GM18870 (cell line): ENCODE measurements at regions not wholly inside any gene's neighbourhood (a gene's known extent, or its start where the extent isn't known, plus 50 kb on each side); places are given as distances from the start of the nearest gene placed in this dataset.

Experiments
- ATAC-seq: cut with Tn5 transposase; IDR thresholded peaks from one replicate; pipeline ENCODE4 v1.9.1; 2021; ENCODE audit warnings: moderate library complexity; ENCODE audit not compliant: unreplicated experiment

DNA sequence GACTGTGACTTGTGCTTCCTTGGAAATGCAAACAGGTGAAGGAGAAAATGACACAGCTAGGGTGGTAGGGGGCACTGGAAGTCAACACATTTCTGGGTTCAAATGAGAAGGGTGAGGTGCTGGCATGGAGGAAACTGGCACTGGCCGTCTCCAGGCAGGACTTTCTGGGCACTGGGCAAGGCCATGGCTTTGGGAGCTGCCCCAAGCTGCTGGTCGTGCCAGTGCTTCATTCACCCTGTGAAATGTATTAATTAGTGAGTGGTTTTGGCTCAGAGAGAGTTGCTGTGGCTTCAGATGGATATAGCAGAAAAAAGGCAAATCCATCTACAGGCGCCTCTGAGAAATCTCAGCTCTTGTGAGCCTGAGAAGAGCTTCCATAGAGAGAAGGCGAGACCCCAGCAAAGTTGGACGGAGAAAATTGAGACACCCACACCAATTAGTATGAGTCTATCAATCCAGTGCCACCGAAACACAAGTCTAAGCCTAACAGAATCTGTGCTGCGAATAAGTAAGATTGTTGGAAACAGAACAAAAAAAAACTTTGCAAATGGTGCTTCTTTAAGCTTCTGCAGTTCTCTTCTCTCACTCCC lies 202.1 kb upstream of the TNP1 start:
- no peak for ATAC-seq

DNA sequence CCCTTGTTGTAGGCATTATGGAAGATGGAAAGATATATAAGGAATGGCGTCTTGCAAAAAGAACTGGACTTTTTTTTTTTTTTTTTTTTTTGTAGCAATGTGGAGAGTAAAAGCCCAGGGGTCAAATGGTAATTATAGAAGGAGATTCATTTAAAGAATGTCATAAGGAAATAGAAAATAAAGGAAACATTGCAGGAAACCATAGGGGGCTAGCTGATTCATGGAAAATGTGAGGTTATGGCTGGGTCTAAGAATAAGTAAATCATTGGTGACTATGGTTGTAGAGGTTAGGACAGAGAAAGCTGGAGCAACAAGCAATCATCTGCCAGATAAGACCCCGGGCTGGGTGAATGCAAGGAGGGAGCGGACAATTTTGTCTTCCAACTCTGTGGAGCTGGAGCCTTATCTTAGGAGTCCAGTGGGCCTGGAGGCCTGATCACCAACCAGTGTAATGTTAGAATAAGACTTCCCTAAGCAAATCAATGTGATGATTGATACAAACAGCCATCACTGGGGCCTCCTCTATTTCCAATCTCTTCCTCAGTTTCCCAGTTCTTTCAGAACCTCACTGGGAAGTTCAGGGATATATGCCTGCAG lies 201.2 kb upstream of the TNP1 start:
- no peak for ATAC-seq

DNA sequence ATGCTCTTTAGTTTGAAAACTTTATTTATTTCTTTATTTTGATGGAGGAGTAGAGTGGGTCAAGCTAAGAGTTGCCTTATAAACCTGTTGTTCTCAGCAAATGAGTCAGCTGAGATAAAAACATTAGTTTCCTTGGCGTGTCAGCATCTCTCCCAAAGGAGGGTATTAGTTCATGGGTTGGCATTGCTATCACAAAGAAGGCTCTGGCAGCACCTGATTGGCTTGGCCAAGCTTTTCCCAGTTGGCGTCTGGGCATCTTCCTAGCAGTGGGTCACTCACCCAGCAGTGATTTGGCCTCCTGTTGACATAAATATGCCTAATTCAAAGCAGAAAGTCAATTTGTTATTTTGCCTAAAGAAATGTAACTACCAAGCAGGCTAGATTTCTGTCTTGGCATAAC lies 200.7 kb upstream of the TNP1 start:
- no peak for ATAC-seq

- no peak for ATAC-seq
Measured at GRCh38 chr2:217058791-217059755, 199.2 kb upstream of the TNP1 start.

- no peak for ATAC-seq
Measured at GRCh38 chr2:217057773-217058172, 197.9 kb upstream of the TNP1 start.

- no peak for ATAC-seq
Measured at GRCh38 chr2:217055624-217056023, 195.8 kb upstream of the TNP1 start.

DNA sequence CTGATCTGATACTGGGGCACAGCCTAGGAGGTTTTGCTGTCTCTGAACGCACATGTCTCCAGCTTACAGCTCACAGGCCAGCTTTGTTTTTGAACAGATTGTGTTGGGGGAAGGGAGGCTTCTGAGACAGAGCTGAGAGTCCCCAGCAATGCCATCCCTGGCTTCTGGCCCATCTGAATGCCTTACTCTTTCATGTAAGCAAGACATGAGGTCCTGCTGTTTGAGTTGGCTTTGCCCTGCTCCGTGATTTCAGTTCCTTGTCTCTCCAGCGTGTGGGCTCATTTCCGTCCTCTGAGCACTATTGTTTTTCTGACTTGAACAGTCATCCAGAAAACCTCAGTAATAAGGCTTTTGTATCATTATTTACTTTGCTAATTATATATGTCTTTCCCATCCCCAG lies 194.9 kb upstream of the TNP1 start:
- ATAC-seq: no peak

- no peak for ATAC-seq
Measured at GRCh38 chr2:217052856-217053577, 193.2 kb upstream of the TNP1 start.

GRCh38 chr2:217051416-217051815 lies 191.6 kb upstream of the TNP1 start:
- ATAC-seq: no peak

- ATAC-seq: no peak
Measured at GRCh38 chr2:217049956-217050355, 190.1 kb upstream of the TNP1 start.

GRCh38 chr2:217049422-217049821 lies 189.6 kb upstream of the TNP1 start:
- ATAC-seq: no peak

GRCh38 chr2:217048730-217049129 lies 188.9 kb upstream of the TNP1 start:
- ATAC-seq: no peak

DNA sequence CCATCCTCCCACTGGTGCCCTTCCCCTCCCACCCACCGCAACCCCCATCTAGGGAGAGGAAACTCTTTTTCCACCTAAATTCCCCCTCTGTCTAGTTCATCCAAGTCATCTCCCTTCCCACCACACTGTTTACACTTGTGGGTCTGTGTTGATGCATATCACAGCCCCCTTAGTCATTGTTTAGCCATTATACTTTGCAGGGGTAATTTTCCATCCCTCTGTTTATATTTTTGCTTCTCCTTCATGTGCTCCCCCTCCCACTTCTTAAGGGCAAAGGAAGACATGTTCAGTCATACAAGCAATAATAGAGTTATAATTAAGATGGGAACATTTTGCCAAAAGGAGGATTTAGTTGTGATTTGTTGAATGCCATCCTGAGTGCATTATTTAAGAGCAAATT lies 187.8 kb upstream of the TNP1 start:
- no peak for ATAC-seq

- ATAC-seq: no peak
Measured at GRCh38 chr2:217047209-217047608, 187.3 kb upstream of the TNP1 start.

GRCh38 chr2:217045700-217046475 lies 186.0 kb upstream of the TNP1 start:
- no peak for ATAC-seq

DNA sequence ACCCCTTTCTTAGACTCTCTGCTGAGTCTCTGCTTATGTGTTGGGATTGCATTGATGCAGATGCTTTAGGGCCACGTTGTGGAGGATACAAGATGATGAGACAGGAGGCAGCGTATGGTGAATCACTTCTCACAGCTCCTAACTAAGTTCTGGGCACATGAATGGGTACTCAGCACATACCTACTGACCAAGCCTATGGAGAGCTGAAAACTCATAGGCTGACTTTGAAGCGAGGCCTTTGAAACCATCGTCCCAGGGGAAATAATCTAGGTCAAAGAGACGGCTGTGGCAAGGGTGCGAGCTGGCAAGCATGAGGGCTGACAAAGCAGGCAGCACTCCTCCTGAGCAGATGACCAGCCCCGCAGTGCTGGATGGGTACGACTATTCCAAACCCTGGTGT lies 180.2 kb upstream of the TNP1 start:
- no peak for ATAC-seq

DNA sequence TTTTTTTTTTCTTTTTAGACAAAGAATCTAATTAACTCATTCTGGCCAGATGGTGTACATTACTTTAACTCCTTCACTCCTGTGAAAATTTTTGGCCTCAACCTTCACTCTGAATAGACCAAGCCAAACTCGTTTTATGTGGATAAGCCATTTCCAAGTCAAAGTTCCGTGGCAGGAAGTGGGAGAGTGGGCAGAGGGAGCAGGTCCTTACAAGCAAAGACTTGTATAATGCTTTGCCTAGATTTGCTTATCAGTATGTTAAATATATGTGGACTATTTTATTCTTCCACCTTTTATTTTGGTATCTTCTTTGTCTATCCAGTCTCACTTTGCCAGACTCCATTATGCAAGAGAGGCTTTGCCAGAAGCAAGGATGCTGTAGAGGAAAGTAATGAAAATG lies 178.1 kb upstream of the TNP1 start:
- no peak for ATAC-seq

- no peak for ATAC-seq
Measured at GRCh38 chr2:217037353-217037752, 177.5 kb upstream of the TNP1 start.

DNA sequence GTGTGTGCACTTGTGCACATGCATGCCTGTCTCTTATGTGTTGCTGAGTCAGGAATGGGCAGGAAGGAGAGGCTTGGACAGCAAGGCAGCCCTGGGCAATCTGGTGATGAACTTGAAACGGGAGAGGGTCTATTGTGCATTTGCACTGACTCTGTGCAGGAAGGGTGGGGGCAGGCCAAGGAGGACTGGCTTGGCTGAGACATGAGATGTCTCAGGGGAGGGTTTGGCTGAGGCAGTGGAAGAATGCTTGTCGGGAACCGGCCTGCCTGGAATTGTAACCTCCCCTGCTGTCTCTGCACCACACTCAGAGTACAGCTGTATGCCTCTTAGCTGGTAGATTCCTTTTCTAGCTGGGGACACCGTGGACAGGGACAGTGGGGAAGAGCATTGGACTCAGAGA lies 176.1 kb upstream of the TNP1 start:
- ATAC-seq: no peak

- no peak for ATAC-seq
Measured at GRCh38 chr2:217033186-217033585, 173.3 kb upstream of the TNP1 start.

DNA sequence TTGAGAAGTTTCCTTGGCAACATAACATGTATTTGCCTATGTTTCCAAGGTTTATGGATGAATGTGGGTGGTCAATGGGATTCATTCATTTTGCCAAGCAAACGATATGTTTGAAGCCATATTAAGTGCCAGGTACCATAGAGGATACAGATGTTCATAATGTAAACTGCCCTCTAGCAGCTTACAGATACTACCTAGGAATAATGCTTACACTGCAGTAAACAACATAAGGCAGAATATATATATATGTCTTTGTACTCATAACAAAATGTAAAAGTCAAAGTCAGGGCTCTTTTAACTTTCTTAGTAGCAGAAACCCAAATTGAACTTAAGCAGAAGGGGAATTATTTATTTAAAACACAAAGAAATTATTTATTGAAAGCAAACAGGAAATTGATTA lies 171.6 kb upstream of the TNP1 start:
- ATAC-seq: no peak
